Mucosa of rectum (tissue), 2 donors: ENCODE measurements at regions not wholly inside any gene's neighbourhood (a gene's known extent, or its start where the extent isn't known, plus 50 kb on each side); places are given as distances from the start of the nearest gene placed in this dataset.
"Not testable (repeated sequence)": the region's sequence is repeated elsewhere in the genome, so short reads cannot be mapped to it uniquely, and the experiment has no call there.

ENCODE experiments used
- H3K27ac ChIP-seq, 2 donors: one replicate each; pipeline ENCODE4 v1.7.0; 2013; ENCODE audit warnings: inconsistent platforms in 2 of 2, low read depth in 2 of 2, low read length in 2 of 2
- H3K27me3 ChIP-seq, 2 donors: one replicate each; pipeline ENCODE4 v1.7.0; 2013; ENCODE audit warnings: low read length in 2 of 2; ENCODE audit not compliant: control insufficient read depth in 2 of 2, insufficient read depth in 2 of 2
- H3K36me3 ChIP-seq, 2 donors: one replicate each; pipeline ENCODE4 v1.7.0; 2013; ENCODE audit warnings: low read length in 2 of 2; ENCODE audit not compliant: control insufficient read depth in 2 of 2, insufficient read depth in 2 of 2
- H3K4me1 ChIP-seq, 2 donors: one replicate each; pipeline ENCODE4 v1.7.0; 2013; ENCODE audit warnings: low read length in 2 of 2, mild to moderate bottlenecking in 1 of 2; ENCODE audit not compliant: control insufficient read depth in 2 of 2, insufficient read depth in 2 of 2
- H3K4me3 ChIP-seq, 2 donors: one replicate each; pipeline ENCODE4 v1.7.0; 2013; ENCODE audit warnings: low read length in 2 of 2
- H3K9ac ChIP-seq, 2 donors: one replicate each; pipeline ENCODE4 v1.7.0; 2013; ENCODE audit warnings: low read length in 2 of 2, low read depth in 1 of 2, mild to moderate bottlenecking in 1 of 2
- H3K9me3 ChIP-seq, 2 donors: one replicate each; pipeline ENCODE4 v1.7.0; 2013; ENCODE audit warnings: low read length in 2 of 2; ENCODE audit not compliant: control insufficient read depth in 2 of 2
- donor health status: healthy.
- donor health status: Normal muscosa, but diverticular disease.

DNA sequence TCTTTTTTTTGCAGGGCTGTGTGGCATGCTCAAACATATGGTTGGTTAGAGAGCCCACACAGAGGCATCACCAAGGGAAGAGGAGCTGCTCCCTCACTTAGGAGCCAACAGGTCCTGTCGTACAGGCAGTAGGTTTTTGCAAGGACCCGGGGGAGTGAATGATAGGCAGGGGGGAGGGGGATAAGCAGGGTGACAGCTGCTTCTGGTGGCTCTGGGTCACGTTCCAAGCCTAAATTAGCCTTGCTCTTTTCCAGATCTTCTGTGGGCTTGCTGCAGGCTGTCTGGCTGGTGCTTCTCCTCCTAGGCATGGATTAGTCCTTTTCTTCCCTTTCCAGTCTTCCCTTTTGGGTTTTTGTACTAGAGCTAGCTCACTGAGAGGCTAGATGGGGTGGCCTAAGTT is 117.7 kb upstream of the PODXL start:
- Histone ChIP-seq H3K4me3 (no peak overlapping the region), H3K4me1 (no peaks in the 10 kb centered on the region), H3K27me3 (peaks cover 4 to 7% of the 10 kb centered on the region in 2 donors), H3K27ac (no peak overlapping the region), H3K9me3 (no peaks in the 10 kb centered on the region), H3K9ac (no peak overlapping the region), H3K36me3 (no peaks in the 10 kb centered on the region)

DNA sequence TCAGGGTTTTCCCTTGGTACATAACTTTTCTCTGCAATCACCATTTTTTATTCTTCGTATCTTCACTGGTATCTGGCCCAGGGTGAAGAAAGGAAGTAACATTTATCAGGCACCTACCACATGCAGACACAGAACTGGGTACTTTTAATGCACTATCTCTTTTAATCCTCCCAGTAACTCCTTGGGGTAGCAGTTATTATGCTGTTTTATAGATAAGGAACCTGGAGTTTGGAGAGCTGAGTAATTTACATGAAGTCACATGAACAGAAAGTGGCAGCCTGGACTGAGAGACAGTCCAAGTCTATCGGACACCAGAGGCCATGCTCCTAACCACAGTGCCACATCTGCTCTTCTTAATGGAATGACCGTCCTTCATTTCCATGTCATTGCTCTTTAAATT is 117.1 kb upstream of the PODXL start:
- Histone ChIP-seq H3K9ac (no peak overlapping the region), H3K9me3 (no peaks in the 10 kb centered on the region), H3K36me3 (no peaks in the 10 kb centered on the region), H3K4me3 (no peak overlapping the region), H3K27me3 (peaks cover 4 to 7% of the 10 kb centered on the region in 2 donors), H3K27ac (no peak overlapping the region), H3K4me1 (no peaks in the 10 kb centered on the region)

DNA sequence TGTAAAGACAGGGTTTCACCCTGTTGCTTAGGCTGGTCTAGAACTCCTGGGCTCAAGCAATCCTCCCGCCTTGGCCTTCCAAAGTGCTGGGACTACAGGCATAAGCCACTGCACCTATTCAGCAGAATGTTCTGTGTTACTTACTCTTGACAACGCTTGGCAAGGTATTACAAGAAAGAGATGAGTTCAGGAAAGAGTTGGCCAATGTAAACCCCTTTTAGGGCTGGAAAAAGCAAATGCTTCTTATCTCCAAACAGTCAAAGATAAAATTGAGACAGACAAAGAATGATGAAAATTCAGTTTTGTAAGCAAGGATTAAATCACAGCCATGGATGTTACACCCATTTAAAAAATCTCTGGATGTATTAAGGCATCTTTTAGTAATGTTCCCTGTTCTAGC is 114.0 kb upstream of the PODXL start:
- H3K4me3 ChIP-seq, result no peak overlapping the region

DNA sequence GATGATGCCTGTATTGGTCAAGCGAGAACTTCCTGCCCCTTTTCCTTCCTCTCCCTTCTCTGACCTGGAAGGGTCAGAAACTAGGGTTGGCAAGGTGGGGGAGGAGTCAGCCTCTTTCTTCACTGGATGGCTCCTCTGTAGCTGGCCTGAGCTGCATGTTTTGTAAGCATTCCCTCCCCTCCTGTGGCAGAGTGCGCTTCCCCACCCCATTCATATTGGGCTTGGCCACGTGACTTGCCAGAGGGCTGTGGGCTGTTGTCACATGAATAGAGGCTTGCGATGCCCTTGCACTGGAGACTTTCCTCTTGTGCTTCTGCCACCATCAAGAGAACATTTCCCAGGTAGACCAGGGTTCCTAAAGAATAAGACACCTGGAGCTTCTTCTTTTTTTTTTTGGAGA is 111.3 kb upstream of the PODXL start:
- H3K27ac ChIP-seq, result no peak overlapping the region
- no peak overlapping the region for H3K4me3 ChIP-seq
- no peaks in the 10 kb centered on the region for H3K4me1 ChIP-seq
- no peaks in the 10 kb centered on the region for H3K36me3 ChIP-seq
- H3K9ac ChIP-seq, result no peak overlapping the region
- H3K9me3 ChIP-seq, result no peaks in the 10 kb centered on the region
- H3K27me3 ChIP-seq, result peaks cover 0 to 7% of the 10 kb centered on the region in 2 donors

More for the DNA sequence above, 114.0 kb upstream of the PODXL start:
- Histone ChIP-seq H3K36me3 (no peaks in the 10 kb centered on the region), H3K4me1 (no peaks in the 10 kb centered on the region), H3K27ac (no peak overlapping the region), H3K9me3 (no peaks in the 10 kb centered on the region), H3K27me3 (peaks cover 4 to 7% of the 10 kb centered on the region in 2 donors), H3K9ac (no peak overlapping the region)

DNA sequence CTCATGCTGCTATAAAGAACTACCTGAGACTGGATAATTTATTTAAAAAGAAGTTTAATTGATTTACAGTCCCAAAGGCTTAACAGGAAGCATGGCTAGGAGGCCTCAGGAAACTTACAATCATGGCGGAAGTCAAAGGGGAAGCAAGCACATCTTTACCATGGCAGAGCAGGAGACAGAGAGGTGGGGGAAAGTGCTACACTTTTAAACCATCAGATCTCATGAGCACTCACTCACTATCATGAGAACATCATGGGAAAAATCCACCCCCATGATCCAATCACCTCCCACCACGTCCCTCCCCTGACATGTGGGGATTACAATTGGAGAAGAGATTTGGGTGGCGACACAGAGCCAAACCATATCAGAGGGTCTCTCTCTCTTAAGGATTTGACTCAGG is 108.6 kb upstream of the PODXL start:
- no peak overlapping the region for H3K9ac ChIP-seq
- H3K4me1 ChIP-seq, result no peaks in the 10 kb centered on the region
- no peaks in the 10 kb centered on the region for H3K9me3 ChIP-seq
- no peaks in the 10 kb centered on the region for H3K27me3 ChIP-seq
- no peak overlapping the region for H3K27ac ChIP-seq
- no peak overlapping the region for H3K4me3 ChIP-seq
- no peaks in the 10 kb centered on the region for H3K36me3 ChIP-seq

DNA sequence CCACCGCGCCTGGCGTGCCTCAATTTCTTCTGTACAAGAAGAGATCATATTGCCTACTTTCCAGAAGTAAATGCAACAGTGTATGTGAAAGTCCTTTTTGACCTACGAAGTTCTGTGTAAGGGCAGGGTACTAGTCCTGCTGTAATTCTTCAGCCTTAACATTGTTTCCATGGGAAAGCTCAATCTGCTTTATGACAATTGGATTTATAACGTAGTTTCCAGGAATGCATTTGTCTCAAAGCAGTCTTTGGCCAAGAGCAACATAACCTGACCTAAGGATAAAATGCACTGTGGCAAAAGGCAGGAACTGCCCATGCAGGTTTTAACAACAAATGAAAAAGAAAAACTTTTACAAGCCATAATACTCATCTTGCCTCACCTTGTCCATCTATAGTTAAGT is 108.1 kb upstream of the PODXL start:
- no peaks in the 10 kb centered on the region for H3K4me1 ChIP-seq
- H3K9ac ChIP-seq, result no peak overlapping the region
- H3K9me3 ChIP-seq, result no peaks in the 10 kb centered on the region
- H3K4me3 ChIP-seq, result no peak overlapping the region
- no peaks in the 10 kb centered on the region for H3K27me3 ChIP-seq
- no peaks in the 10 kb centered on the region for H3K36me3 ChIP-seq
- H3K27ac ChIP-seq, result no peak overlapping the region

DNA sequence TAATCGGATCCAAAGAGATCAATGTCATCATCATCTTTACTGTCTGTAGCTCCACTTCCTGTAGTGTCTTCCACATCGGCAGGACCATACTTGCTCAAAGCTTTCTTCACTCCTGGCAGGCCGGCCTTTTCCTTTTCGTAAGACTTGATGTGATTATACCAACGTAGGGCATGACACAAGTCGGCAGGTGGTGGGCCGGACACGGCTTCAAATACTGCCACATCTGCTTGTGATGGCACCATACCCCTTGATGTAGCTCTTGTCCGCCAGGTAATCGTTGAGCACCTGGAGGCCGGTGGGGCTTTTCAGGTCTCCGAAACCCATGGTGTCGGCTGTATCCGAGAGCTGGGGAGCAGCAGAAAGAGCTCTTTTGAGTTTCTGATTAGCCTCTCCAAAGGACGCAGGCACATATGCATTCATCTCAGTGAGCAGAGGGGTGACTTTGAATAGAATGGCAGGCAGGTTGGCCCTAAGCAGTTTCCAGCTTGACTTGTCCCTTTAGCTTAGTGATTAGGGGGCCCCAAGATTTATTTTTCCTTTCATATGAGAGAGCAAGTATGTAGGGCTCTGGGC is 106.0 kb upstream of the PODXL start:
- not testable (repeated sequence) for H3K4me1 ChIP-seq, H3K36me3 ChIP-seq, H3K27me3 ChIP-seq, H3K9ac ChIP-seq, H3K4me3 ChIP-seq, H3K27ac ChIP-seq, H3K9me3 ChIP-seq

DNA sequence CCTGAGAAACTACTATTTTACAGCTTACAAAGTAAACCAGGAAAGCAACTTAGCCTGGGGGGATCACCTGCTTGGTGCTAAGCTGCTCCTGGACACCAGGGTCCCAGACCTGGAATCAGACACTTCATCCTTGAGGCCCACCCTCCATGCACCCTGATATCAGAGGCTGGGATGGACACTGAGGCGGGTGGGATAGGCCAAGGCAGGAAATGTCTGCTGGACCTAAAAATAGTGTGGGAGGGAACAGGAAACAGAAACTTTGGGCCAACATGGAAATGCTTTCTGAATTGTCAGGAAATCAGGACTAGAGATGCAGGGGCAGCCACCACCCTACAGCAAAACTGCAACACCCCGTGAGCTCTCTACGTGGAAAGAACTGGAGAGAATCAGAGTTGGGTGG is 101.5 kb upstream of the PODXL start:
- Histone ChIP-seq H3K4me3 (no peak overlapping the region), H3K27ac (no peak overlapping the region), H3K9ac (no peak overlapping the region)

DNA sequence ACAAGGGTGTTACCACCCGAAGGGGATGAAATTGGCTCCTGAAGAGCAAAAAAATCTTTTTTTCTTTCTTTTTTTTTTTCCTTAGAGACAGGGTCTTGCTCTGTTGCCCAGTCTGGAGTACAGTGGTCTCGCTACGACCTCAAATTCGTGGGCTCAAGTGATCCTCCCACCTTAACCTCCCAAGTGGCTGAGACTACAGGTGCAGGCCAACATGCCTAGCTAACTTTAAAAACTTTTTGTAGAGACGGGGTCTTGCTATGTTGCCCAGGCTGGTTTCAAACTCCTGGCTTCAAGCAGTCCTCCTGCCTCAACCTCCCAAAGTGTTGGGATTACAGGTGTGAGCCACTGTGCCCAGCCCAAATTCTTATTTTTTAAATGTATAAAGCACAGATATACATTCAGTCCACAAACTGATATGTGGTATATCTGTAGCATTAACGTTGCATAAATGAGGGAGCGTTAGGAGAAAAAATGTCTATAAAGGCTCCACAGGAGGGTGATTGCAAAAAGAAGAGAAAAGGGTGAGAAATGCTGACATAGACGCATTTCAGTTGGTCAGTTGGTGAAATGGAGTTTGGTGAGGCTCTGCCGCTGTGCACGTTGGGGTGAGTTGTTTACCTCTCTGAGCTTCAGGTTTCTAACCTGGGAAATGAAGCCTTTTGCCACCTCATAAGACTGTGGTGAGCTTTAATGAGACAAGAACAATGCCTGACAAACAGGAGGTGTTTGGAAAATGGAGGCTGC is 100.7 kb upstream of the PODXL start:
- Histone ChIP-seq H3K27ac (no peak overlapping the region), H3K4me1 (no peaks in the 10 kb centered on the region)

More for the DNA sequence above, 101.5 kb upstream of the PODXL start:
- Histone ChIP-seq H3K4me1 (no peaks in the 10 kb centered on the region), H3K36me3 (no peaks in the 10 kb centered on the region), H3K9me3 (no peaks in the 10 kb centered on the region), H3K27me3 (no peaks in the 10 kb centered on the region)

DNA sequence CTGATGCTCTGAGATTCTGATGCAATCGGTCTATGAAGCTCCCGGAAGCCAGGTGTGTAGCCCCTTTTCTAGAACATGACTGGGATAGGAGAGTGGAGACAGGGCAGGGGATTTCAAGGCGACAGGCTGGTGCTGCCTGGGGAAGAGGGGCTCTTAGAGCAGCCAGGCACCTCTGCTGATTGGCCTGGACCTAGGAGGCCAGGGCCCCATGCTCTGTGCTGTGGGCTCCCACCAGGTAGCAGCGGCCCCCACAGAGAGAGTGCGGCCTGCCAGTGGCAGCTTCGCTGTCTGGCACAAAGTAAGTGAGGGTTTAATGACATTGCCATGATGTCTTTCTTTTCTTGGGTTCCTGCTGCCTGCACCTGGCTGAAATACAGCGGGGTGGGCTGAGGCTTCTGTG is 99.4 kb upstream of the PODXL start:
- H3K4me3 ChIP-seq, result no peak overlapping the region
- H3K9me3 ChIP-seq, result no peaks in the 10 kb centered on the region
- no peaks in the 10 kb centered on the region for H3K4me1 ChIP-seq
- no peaks in the 10 kb centered on the region for H3K36me3 ChIP-seq
- H3K27me3 ChIP-seq, result no peaks in the 10 kb centered on the region
- no peak overlapping the region for H3K27ac ChIP-seq
- no peak overlapping the region for H3K9ac ChIP-seq

More for the DNA sequence above, 100.7 kb upstream of the PODXL start:
- Histone ChIP-seq H3K4me3 (no peak overlapping the region), H3K27me3 (no peaks in the 10 kb centered on the region), H3K9me3 (no peaks in the 10 kb centered on the region), H3K36me3 (no peaks in the 10 kb centered on the region), H3K9ac (no peak overlapping the region)
